GM20000 (cell line): ENCODE measurements at regions not wholly inside any gene's neighbourhood (a gene's known extent, or its start where the extent isn't known, plus 50 kb on each side); places are given as distances from the start of the nearest gene placed in this dataset.

Experiments
- DNase-seq: peaks from one replicate; pipeline ENCODE4 v3.0.0; 2012; ENCODE audit warnings: low spot score
- CTCF ChIP-seq: IDR thresholded peaks from 2 replicates; pipeline ENCODE4 v1.5.1; 2012; ENCODE audit warnings: mild to moderate bottlenecking, control low read depth; ENCODE audit errors: extremely low read depth, missing control alignments

GRCh38 chr7:35512716-35513115 lies 182.2 kb downstream of the HERPUD2 start:
- no peak for TF ChIP-seq CTCF
- no peak for DNase-seq

- no peak for TF ChIP-seq CTCF
- DNase-seq, result no peak
Observed at GRCh38 chr7:35508623-35509400, 186.1 kb downstream of the HERPUD2 start.

- no peak for TF ChIP-seq CTCF
- no peak for DNase-seq
Observed at GRCh38 chr7:35505066-35505465, 189.9 kb downstream of the HERPUD2 start.

GRCh38 chr7:35504365-35504764 lies 190.6 kb downstream of the HERPUD2 start:
- no peak for DNase-seq
- TF ChIP-seq CTCF, result no peak

GRCh38 chr7:35501681-35502080 lies 193.3 kb downstream of the HERPUD2 start:
- no peak for TF ChIP-seq CTCF
- DNase-seq, result no peak

GRCh38 chr7:35499226-35499625 lies 195.7 kb downstream of the HERPUD2 start:
- TF ChIP-seq CTCF, result no peak
- DNase-seq, result no peak

- no peak for TF ChIP-seq CTCF
- DNase-seq, result no peak
Observed at GRCh38 chr7:35498416-35498815, 196.5 kb downstream of the HERPUD2 start.
